GM12873 (cell line): ENCODE measurements at regions not wholly inside any gene's neighbourhood (a gene's known extent, or its start where the extent isn't known, plus 50 kb on each side); places are given as distances from the start of the nearest gene placed in this dataset.

Experiments used
- TF ChIP-seq, protein P1 (sequence below): IDR thresholded peaks from 2 replicates; pipeline ENCODE4 v1.5.1; 2012; ENCODE audit warnings: low read depth, mild to moderate bottlenecking, moderate library complexity, low read length, control low read depth; ENCODE audit not compliant: insufficient read depth; ENCODE audit errors: missing control alignments

DNA sequence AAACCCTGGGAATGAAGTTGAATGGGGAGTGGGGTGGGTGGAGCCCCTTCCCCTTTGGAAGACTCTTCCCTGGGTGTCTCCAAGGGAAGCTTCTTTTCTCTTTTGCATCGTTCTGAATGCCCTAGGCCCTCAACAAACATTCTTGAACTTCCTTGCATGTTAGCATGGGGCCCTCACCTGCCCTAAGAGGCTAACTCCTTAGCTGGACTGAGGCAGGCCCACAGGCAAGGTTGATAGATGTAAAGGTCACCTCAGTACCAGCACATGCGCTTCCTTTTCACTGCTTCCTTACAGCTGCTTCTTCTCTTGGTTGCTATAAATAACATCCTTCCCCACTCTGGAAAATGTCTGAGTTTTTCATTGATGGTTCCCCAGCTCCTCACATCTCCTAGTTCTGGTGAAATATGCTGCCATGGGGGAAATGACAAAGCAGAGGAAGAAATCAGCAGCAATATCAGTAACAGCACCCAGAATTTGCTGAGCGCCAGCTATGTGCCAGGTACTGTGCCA, 160.6 kb upstream of the FRMD6 start:
- TF ChIP-seq, protein P1, sequence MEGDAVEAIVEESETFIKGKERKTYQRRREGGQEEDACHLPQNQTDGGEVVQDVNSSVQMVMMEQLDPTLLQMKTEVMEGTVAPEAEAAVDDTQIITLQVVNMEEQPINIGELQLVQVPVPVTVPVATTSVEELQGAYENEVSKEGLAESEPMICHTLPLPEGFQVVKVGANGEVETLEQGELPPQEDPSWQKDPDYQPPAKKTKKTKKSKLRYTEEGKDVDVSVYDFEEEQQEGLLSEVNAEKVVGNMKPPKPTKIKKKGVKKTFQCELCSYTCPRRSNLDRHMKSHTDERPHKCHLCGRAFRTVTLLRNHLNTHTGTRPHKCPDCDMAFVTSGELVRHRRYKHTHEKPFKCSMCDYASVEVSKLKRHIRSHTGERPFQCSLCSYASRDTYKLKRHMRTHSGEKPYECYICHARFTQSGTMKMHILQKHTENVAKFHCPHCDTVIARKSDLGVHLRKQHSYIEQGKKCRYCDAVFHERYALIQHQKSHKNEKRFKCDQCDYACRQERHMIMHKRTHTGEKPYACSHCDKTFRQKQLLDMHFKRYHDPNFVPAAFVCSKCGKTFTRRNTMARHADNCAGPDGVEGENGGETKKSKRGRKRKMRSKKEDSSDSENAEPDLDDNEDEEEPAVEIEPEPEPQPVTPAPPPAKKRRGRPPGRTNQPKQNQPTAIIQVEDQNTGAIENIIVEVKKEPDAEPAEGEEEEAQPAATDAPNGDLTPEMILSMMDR = no peak

DNA sequence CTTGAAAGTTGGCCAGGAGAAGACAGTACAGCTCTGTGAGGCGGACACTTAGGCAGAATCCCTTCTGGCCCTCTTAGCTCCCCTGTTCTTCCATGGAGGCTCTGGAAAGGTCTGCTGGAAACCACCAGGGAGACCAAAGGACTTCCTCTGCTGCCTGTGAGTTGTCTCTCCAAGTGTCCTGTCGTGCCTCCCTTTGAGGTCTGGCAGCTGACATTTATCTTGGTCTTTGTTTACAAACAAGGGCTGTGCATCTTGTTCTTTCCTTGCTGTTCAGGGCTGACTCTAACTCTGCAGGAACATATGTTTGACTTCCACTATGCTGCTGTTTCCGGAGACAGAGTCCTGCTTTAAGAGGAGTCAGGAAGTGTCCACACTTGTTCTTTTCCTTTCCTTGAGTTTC, 159.9 kb upstream of the FRMD6 start:
- TF ChIP-seq, protein P1 = no peak

DNA sequence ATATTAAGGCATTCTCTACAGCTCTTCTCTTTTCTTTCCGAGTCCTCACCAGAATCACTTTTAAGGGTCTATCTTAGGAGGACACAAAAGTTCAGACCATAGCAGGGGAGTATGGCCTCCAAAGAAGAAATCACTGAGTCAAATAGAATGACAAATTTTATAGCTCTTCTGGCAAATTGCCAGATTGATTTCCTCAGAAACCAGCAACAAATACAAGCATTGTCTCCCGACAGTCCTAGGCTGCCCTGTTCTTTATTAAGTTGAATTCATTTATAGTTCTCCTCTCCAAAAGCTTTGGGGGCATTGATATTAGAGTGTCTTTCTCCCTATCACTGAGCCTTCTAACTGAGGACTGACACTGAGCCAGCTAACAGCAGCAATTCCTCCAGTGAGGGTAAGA, 156.4 kb upstream of the FRMD6 start:
- TF ChIP-seq, protein P1 = no peak

DNA sequence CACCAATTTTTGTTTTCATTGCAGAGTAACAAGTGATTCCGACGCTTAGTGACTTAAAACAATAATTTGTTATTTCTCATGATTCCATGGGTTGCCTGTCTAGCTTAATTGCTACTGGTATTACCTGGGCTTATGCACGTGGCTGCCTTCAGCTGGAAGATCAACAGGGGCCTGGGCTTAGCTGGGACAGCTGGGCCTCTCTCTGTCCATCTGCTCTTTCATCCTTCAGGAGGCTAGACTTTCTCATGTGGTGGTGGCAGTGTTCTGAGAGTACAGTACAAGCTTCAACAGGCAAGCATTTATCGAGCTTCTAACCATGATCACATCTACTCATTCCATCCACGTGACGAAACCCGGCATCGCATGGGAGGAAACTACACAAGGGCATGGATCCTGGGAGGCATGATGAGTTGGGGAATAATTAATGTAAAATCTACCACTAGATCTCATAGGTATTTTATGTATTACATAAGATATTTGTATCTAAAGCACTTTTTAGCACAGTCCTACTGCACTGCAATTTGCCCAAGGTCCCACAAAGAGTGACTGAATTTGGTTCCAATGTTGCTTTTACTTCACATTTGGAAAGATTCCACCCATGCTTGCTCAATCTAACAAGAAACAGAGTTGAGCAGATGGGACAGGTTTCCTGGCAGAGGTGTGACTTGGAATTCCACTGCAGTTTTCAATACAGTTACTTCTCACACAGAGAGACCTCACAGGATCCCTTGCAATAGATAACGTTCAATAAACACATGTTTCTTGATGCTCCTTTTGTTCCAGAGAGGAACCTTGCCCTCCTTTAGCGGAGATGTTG, 153.1 kb upstream of the FRMD6 start:
- TF ChIP-seq, protein P1 = no peak

DNA sequence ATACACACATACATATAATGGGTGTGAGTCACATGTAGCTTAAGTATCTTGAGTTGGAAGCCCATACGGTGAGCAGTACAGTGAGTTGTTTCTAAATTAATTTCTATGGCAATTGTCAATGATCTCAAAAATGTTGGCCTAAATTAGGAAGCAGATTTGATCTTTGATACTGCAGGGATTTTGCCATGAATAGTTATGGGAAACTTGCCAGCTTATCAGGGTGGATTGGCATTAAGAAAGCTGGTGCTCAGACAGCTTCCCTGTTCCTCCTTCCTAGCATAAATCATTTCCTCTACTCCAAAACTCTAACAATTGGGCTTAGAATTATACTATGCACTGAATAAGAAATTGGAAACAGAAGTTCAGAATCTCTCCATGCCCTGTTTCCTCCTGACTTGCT, 150.9 kb upstream of the FRMD6 start:
- TF ChIP-seq, protein P1 = no peak

DNA sequence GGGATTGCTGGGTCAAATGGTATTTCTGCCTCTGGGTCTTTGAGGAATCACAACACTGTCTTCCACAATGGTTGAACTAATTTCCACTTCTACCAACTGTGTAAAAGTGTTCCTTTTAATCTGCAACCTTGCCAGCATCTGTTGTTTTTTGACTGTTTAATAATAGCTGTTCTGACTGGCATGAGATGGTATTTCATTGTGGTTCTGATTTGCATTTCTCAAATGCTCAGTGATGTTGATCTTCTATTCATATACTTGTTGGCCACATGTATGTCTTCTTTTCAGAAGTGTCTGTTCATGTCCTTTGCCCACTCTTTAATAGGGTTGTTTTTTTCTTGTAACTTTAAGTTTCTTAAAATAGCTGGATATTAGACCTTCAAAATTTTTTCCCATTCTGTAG, 150.0 kb upstream of the FRMD6 start:
- TF ChIP-seq, protein P1 = no peak

DNA sequence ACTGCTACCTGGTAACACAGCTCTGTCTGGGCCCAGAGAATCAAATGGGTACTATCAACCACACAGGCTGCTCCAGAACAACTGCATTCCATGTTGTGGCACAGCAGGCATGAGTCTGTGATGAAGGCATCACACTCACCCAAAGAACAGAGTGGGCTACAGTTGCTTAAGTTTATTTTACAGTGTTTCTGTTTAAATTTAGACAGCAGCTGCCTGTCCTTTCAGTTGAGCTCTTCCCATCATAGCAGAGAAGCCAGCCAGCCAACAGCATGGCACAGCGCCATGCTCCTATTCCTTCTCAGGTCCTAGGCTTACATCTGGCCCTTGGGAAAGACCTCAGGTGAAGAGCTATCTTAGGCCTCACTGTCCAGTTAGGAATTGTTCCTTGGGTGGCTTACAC, 147.0 kb upstream of the FRMD6 start:
- TF ChIP-seq, protein P1 = no peak
